B cell (primary cell): ENCODE measurements at regions not wholly inside any gene's neighbourhood (a gene's known extent, or its start where the extent isn't known, plus 50 kb on each side); places are given as distances from the start of the nearest gene placed in this dataset.

ENCODE experiments used
- ATAC-seq: fragments of 200-7000 bp; cut with Tn5 transposase; one replicate; pipeline ENCODE4 v1.10.0; 2021; ENCODE audit warnings: low read depth, mild to moderate bottlenecking, moderate number of reproducible peaks, moderate library complexity
- CTCF ChIA-PET: fragments of 350-600 bp; sonication (Branson Sonifier 250); formaldehyde crosslinking; loops from one replicate; lab custom pipeline; 2021; ENCODE audit warnings: antibody characterized with exemption, inconsistent platforms; lab: Charles Lee
- POLR2A ChIA-PET: fragments of 350-600 bp; sonication (Branson Sonifier 250); formaldehyde crosslinking; loops from one replicate; lab custom pipeline; 2021; ENCODE audit warnings: antibody characterized with exemption; lab: Charles Lee
- DNase-seq: peaks from one replicate; pipeline ENCODE4 v3.0.0; 2013
- H2AFZ ChIP-seq: 2 replicates; pipeline ENCODE4 v1.6.1; 2012; ENCODE audit warnings: mild to moderate bottlenecking, low read depth, low read length; ENCODE audit not compliant: insufficient read depth, poor library complexity, severe bottlenecking
- H3K27ac ChIP-seq, 2 donors: 1 replicate in 1 of 2; 2 replicates in 1 of 2; pipeline ENCODE4 v1.5.1; 2012 to 2013; ENCODE audit warnings: low read length in 2 of 2, mild to moderate bottlenecking in 2 of 2, moderate library complexity in 1 of 2
- H3K27me3 ChIP-seq, 4 experiments: fragments of 200-600 bp in 1 of 4; sonication (generic) in 1 of 4; replicated peaks in 1 of 4; 1 replicate in 2 of 4; 2 replicates in 2 of 4; pipeline versions ENCODE4 v1.6.1 to v1.7.0; 2013 to 2016; ENCODE audit warnings: low read length in 3 of 4, mild to moderate bottlenecking in 2 of 4, mixed read lengths in 1 of 4, moderate library complexity in 1 of 4; ENCODE audit not compliant: insufficient read depth in 4 of 4, control insufficient read depth in 3 of 4; ENCODE audit errors: control extremely low read depth in 1 of 4
- H3K36me3 ChIP-seq, 2 experiments: replicated peaks in 1 of 2; 1 replicate in 1 of 2; 2 replicates in 1 of 2; pipeline versions ENCODE4 v1.6.1 to v1.7.1; 2013; ENCODE audit warnings: low read length in 1 of 2; ENCODE audit not compliant: insufficient read depth in 2 of 2, control insufficient read depth in 1 of 2; ENCODE audit errors: control extremely low read depth in 1 of 2, extremely low read depth in 1 of 2
- H3K4me1 ChIP-seq, 2 donors: fragments of 200-600 bp in 1 of 2; sonication (generic) in 1 of 2; 1 replicate in 1 of 2; 2 replicates in 1 of 2; pipeline versions ENCODE4 v1.5.1 to v1.6.1; 2013 to 2017; ENCODE audit warnings: low read length in 2 of 2; ENCODE audit not compliant: control insufficient read depth in 2 of 2, insufficient read depth in 2 of 2
- H3K4me2 ChIP-seq: replicated peaks from 2 replicates; pipeline ENCODE3; 2012; ENCODE audit warnings: mild to moderate bottlenecking, low read depth, low read length; ENCODE audit not compliant: poor library complexity, severe bottlenecking
- H3K4me3 ChIP-seq, 5 experiments: fragments of 200-600 bp in 1 of 5; sonication (generic) in 1 of 5; 1 replicate in 3 of 5; 2 replicates in 2 of 5; pipeline versions ENCODE4 v1.5.1 to v1.7.0; 2011 to 2016; ENCODE audit warnings: low read length in 4 of 5, mild to moderate bottlenecking in 4 of 5, low read depth in 2 of 5, control low read depth in 1 of 5, moderate library complexity in 1 of 5; ENCODE audit not compliant: insufficient read depth in 1 of 5; ENCODE audit errors: control extremely low read depth in 1 of 5, extremely low read depth in 1 of 5
- H3K79me2 ChIP-seq: fragments of 200-600 bp; sonication (generic); one replicate; pipeline ENCODE4 v1.6.0; 2016; ENCODE audit warnings: low read length; ENCODE audit not compliant: control insufficient read depth, insufficient read depth
- H3K9ac ChIP-seq: fragments of 200-600 bp; sonication (generic); 2 replicates; pipeline ENCODE4 v1.6.1; 2017; ENCODE audit warnings: mild to moderate bottlenecking, low read length, moderate library complexity
- H3K9me3 ChIP-seq, 3 donors: one replicate each; pipeline versions ENCODE4 v1.6.1 to v1.7.1; 2013; ENCODE audit warnings: low read length in 2 of 3; ENCODE audit not compliant: control insufficient read depth in 2 of 3, insufficient read depth in 1 of 3; ENCODE audit errors: control extremely low read depth in 1 of 3
- H4K20me1 ChIP-seq: 2 replicates; pipeline ENCODE4 v1.6.0; 2012; ENCODE audit warnings: mild to moderate bottlenecking, low read length; ENCODE audit not compliant: insufficient read depth, control insufficient read depth, poor library complexity, severe bottlenecking
- H3K27ac Mint-ChIP-seq: one replicate; pipeline ENCODE4 v1.8.0; 2021; ENCODE audit warnings: mixed read lengths
- H3K27me3 Mint-ChIP-seq: one replicate; pipeline ENCODE4 v1.8.0; 2021; ENCODE audit warnings: mixed read lengths
- H3K4me1 Mint-ChIP-seq: one replicate; pipeline ENCODE4 v1.8.0; 2021; ENCODE audit warnings: mixed read lengths
- H3K4me3 Mint-ChIP-seq: one replicate; pipeline ENCODE4 v1.8.0; 2021; ENCODE audit warnings: mixed read lengths
- H3K9me3 Mint-ChIP-seq: one replicate; pipeline ENCODE4 v1.8.0; 2022; ENCODE audit warnings: mixed read lengths; ENCODE audit not compliant: insufficient read depth
- CTCF ChIP-seq: fragments of 200-600 bp; IDR thresholded peaks from one replicate; pipeline ENCODE4 v1.8.0; 2022; ENCODE audit warnings: antibody characterized with exemption, mild to moderate bottlenecking
- EZH2 ChIP-seq: IDR thresholded peaks from 2 replicates; pipeline ENCODE4 v1.6.1; 2012; ENCODE audit warnings: borderline replicate concordance, low read depth, mild to moderate bottlenecking, moderate library complexity, low read length; ENCODE audit not compliant: insufficient read depth, poor library complexity, severe bottlenecking
- WGBS: methylation state at CpG from one replicate; pipeline ENCODE4 v1.1.5; 2013; ENCODE audit warnings: missing lambda C conversion rate; ENCODE audit not compliant: insufficient coverage; 5-methylcytosine and 5-hydroxymethylcytosine counted together
- intact Hi-C: fragments of 100-400 bp; cut with micrococcal nuclease; formaldehyde crosslinking; loops from one replicate; pipeline ENCODE4 v1.10.0; 2022

DNA sequence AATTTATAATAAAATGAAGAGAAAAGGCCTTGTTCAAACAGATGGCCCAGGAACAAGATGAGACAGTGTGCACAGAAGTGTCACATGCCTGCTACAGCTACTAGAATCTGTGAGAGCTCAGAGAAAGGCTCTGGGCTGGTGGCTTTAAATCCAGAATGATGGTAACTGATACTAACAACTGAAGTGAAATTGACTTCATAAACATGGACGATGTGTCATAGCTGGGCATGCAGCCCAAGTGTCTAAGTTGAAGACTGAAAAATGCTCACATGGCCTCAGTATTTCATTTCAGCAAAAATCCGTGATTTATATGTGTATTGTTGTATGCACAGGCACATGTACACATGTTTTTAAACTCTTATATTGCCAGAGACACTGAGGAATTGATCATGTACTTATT lies 208.3 kb upstream of the RUNX1 start:
- no peak overlapping the region for H3K27ac Mint-ChIP-seq
- POLR2A ChIA-PET: no interaction called here
- no peak overlapping the region for H3K4me2 ChIP-seq

GRCh38 chr21:35256468-35256988 lies 207.4 kb upstream of the RUNX1 start:
- Histone ChIP-seq H3K4me3 (no peak overlapping the region), H3K4me2 (no peak overlapping the region), H3K27me3 (no peaks in the 10 kb centered on the region), H3K79me2 (no peaks in the 10 kb centered on the region), H3K4me1 (no peaks in the 10 kb centered on the region), H3K9ac (no peak overlapping the region), H4K20me1 (no peaks in the 10 kb centered on the region), H3K36me3 (no peaks in the 10 kb centered on the region), H2AFZ (no peak overlapping the region), H3K9me3 (peaks cover 0 to 3% (median 0%) of the 10 kb centered on the region in 3 donors), H3K27ac (no peak overlapping the region)
- peaks cover 14% of the 10 kb centered on the region for H3K27me3 Mint-ChIP-seq
- intact Hi-C loops: no loop called here
- no peak overlapping the region for H3K27ac Mint-ChIP-seq
- ATAC-seq (no peak), DNase-seq (no peak)
- 91% methylated on average over 10 of the region's 10 CpGs for WGBS
- H3K4me1 Mint-ChIP-seq: no peaks in the 10 kb centered on the region
- ChIA-PET POLR2A (no interaction called here), CTCF (interaction anchor here (0.7 kb wide), 1 partner anchor 100 kb away, joined by 3 read pairs; no protein-coding TSS in a partner anchor)
- no peak overlapping the region for H3K4me3 Mint-ChIP-seq
- no peak for TF ChIP-seq CTCF
- no peak for TF ChIP-seq EZH2
- no peaks in the 10 kb centered on the region for H3K9me3 Mint-ChIP-seq

More for the DNA sequence above, 208.3 kb upstream of the RUNX1 start:
- Mint-ChIP-seq H3K27me3 (peaks cover 14% of the 10 kb centered on the region), H3K4me3 (no peak overlapping the region), H3K9me3 (no peaks in the 10 kb centered on the region), H3K4me1 (no peaks in the 10 kb centered on the region)
- no peak overlapping the region for H3K4me3 ChIP-seq
- H3K9me3 ChIP-seq: peaks cover 0 to 3% (median 0%) of the 10 kb centered on the region in 3 donors
- no peaks in the 10 kb centered on the region for H3K27me3 ChIP-seq
- 80% methylated on average over 1 of the region's 2 CpGs for WGBS
- no peak overlapping the region for H3K9ac ChIP-seq
- H3K27ac ChIP-seq: no peak overlapping the region
- no peaks in the 10 kb centered on the region for H3K79me2 ChIP-seq
- no peaks in the 10 kb centered on the region for H3K36me3 ChIP-seq
- CTCF ChIA-PET: no interaction called here
- no peak for ATAC-seq
- intact Hi-C loops: no loop called here
- DNase-seq: no peak
- H2AFZ ChIP-seq: no peak overlapping the region
- no peak for TF ChIP-seq EZH2
- no peak for TF ChIP-seq CTCF
- H4K20me1 ChIP-seq: no peaks in the 10 kb centered on the region
- no peaks in the 10 kb centered on the region for H3K4me1 ChIP-seq
